Panc1 (cell line): ENCODE measurements at regions not wholly inside any gene's neighbourhood (a gene's known extent, or its start where the extent isn't known, plus 50 kb on each side); places are given as distances from the start of the nearest gene placed in this dataset.

ENCODE experiments used
- ATAC-seq: fragments of 200-7000 bp; cut with Tn5 transposase; 2 replicates; pipeline ENCODE4 v1.9.1; 2020; ENCODE audit warnings: mild to moderate bottlenecking, moderate library complexity
- BruUV-seq: library from RNA; stranded (reverse); fragments of 400-500 nt; replicated peaks from 2 replicates; lab custom pipeline; 2021; lab: Mats Ljungman, UMichigan
- CTCF ChIA-PET: fragments of 300-600 bp; sonication (Branson Sonifier 250); formaldehyde crosslinking; loops from one replicate; lab custom pipeline; 2022; ENCODE audit warnings: antibody characterized with exemption; lab: Charles Lee
- POLR2A ChIA-PET: fragments of 300-600 bp; sonication (Branson Sonifier 250); formaldehyde crosslinking; loops from one replicate; lab custom pipeline; 2022; ENCODE audit warnings: antibody characterized with exemption; lab: Charles Lee
- DNase-seq: peaks from one replicate; pipeline ENCODE4 v3.0.0-alpha.2; 2010; ENCODE audit warnings: low read depth, low spot score
- H3K27ac ChIP-seq: 2 replicates; pipeline ENCODE4 v1.5.1; 2011; ENCODE audit warnings: mild to moderate bottlenecking, low read length, inconsistent platforms
- H3K27me3 ChIP-seq: fragments of 200-500 bp; sonication (Bioruptor generic); 2 replicates; pipeline ENCODE4 v1.6.0; 2014; ENCODE audit warnings: low read length, inconsistent platforms; ENCODE audit not compliant: control insufficient read depth, insufficient read depth
- H3K36me3 ChIP-seq: fragments of 200-500 bp; sonication (Bioruptor generic); 2 replicates; pipeline ENCODE4 v1.5.1; 2014; ENCODE audit warnings: inconsistent platforms, mild to moderate bottlenecking, low read length, moderate library complexity; ENCODE audit not compliant: control insufficient read depth, insufficient read depth
- H3K4me1 ChIP-seq: 2 replicates; pipeline ENCODE4 v1.5.1; 2011; ENCODE audit warnings: inconsistent platforms, mild to moderate bottlenecking, low read length, moderate library complexity; ENCODE audit not compliant: control insufficient read depth, insufficient read depth
- H3K4me3 ChIP-seq, 2 experiments: 2 replicates each; pipeline ENCODE4 v1.5.1; 2011 to 2012; ENCODE audit warnings: low read depth in 2 of 2, low read length in 2 of 2, mild to moderate bottlenecking in 2 of 2, inconsistent platforms in 1 of 2, moderate library complexity in 1 of 2
- H3K9me3 ChIP-seq: fragments of 200-500 bp; sonication (Bioruptor generic); 2 replicates; pipeline ENCODE4 v1.5.1; 2014; ENCODE audit warnings: low read depth, mild to moderate bottlenecking, inconsistent platforms, low read length, moderate library complexity; ENCODE audit not compliant: control insufficient read depth, insufficient read depth
- CTCF ChIP-seq: fragments of 450-650 bp; IDR thresholded peaks from 2 replicates; pipeline ENCODE4 v1.5.1; 2017; ENCODE audit warnings: mild to moderate bottlenecking
- POLR2AphosphoS5 ChIP-seq: IDR thresholded peaks from 2 replicates; pipeline ENCODE4 v1.6.1; 2012; ENCODE audit warnings: mild to moderate bottlenecking, low read depth, low read length, moderate library complexity
- REST ChIP-seq, 2 experiments: IDR thresholded peaks; 2 replicates each; pipeline ENCODE4 v1.6.1; 2011 to 2012; ENCODE audit warnings: low read depth in 2 of 2, control low read depth in 1 of 2, low read length in 1 of 2, mild to moderate bottlenecking in 1 of 2, moderate library complexity in 1 of 2; ENCODE audit not compliant: insufficient read depth in 1 of 2
- SIN3A ChIP-seq: IDR thresholded peaks from 2 replicates; pipeline ENCODE4 v1.6.1; 2012; ENCODE audit warnings: low read depth, mild to moderate bottlenecking, low read length, moderate library complexity, borderline replicate concordance; ENCODE audit not compliant: insufficient read depth
- TCF7L2 ChIP-seq: IDR thresholded peaks from 2 replicates; pipeline ENCODE4 v1.6.1; 2011; ENCODE audit warnings: mild to moderate bottlenecking, low read depth, low read length, inconsistent platforms
- in situ Hi-C: cut with HindIII; loops from 2 replicates; pipeline ENCODE4 v1.10.0; 2016; ENCODE audit warnings: low sequenced_read_pairs, low pct_unique_long_range_greater_than_20kb
- intact Hi-C: fragments of 100-400 bp; cut with micrococcal nuclease; formaldehyde crosslinking; loops from one replicate; pipeline ENCODE4 v1.10.0; 2022; ENCODE audit not compliant: unreplicated experiment

GRCh38 chr19:22519152-22519551 is 97.0 kb upstream of the ZNF98 start:
- in situ Hi-C loops, result no loop called here
- Histone ChIP-seq H3K4me3 (no peak overlapping the region), H3K27me3 (no peaks in the 10 kb centered on the region), H3K4me1 (no peaks in the 10 kb centered on the region), H3K36me3 (no peaks in the 10 kb centered on the region), H3K27ac (no peak overlapping the region), H3K9me3 (no peaks in the 10 kb centered on the region)
- ATAC-seq (no peak), DNase-seq (no peak)
- ChIA-PET CTCF (no interaction called here), POLR2A (interaction anchor here (0.6 kb wide), 1 partner anchor 70 kb away, joined by 4 read pairs; no protein-coding TSS in a partner anchor)
- TF ChIP-seq REST (IDR thresholded peaks at IDR 0.05; ENCODE audit: insufficient read depth in 1 of 2, low read depth in 2 of 2, low read length in 1 of 2) (no peak), SIN3A (no peak), POLR2AphosphoS5 (no peak), CTCF (no peak), TCF7L2 (no peak)
- BruUV-seq, result no TSS peak
- intact Hi-C loops, result no loop called here

GRCh38 chr19:22517496-22518411 is 95.6 kb upstream of the ZNF98 start:
- in situ Hi-C loops (no loop called here), intact Hi-C loops (no loop called here)
- POLR2A ChIA-PET, result no interaction called here

More at GRCh38 chr19:22517496-22518411, 95.6 kb upstream of the ZNF98 start:
- Histone ChIP-seq H3K27me3 (no peaks in the 10 kb centered on the region), H3K9me3 (no peaks in the 10 kb centered on the region), H3K36me3 (no peaks in the 10 kb centered on the region), H3K4me3 (no peak overlapping the region), H3K27ac (no peak overlapping the region), H3K4me1 (no peaks in the 10 kb centered on the region)
- no TSS peak for BruUV-seq
- ATAC-seq (no peak), DNase-seq (no peak)
- CTCF ChIA-PET, result no interaction called here
- TF ChIP-seq REST (IDR thresholded peaks at IDR 0.05; ENCODE audit: insufficient read depth in 1 of 2, low read depth in 2 of 2, low read length in 1 of 2), result no peak
- no peak for TF ChIP-seq CTCF
